Panc1 (cell line): ENCODE measurements at regions not wholly inside any gene's neighbourhood (a gene's known extent, or its start where the extent isn't known, plus 50 kb on each side); places are given as distances from the start of the nearest gene placed in this dataset.

Source experiments
- ATAC-seq: fragments of 200-7000 bp; cut with Tn5 transposase; 2 replicates; pipeline ENCODE4 v1.9.1; 2020; ENCODE audit warnings: mild to moderate bottlenecking, moderate library complexity
- BruUV-seq: library from RNA; stranded (reverse); fragments of 400-500 nt; replicated peaks from 2 replicates; lab custom pipeline; 2021; lab: Mats Ljungman, UMichigan
- CTCF ChIA-PET: fragments of 300-600 bp; sonication (Branson Sonifier 250); formaldehyde crosslinking; loops from one replicate; lab custom pipeline; 2022; ENCODE audit warnings: antibody characterized with exemption; lab: Charles Lee
- POLR2A ChIA-PET: fragments of 300-600 bp; sonication (Branson Sonifier 250); formaldehyde crosslinking; loops from one replicate; lab custom pipeline; 2022; ENCODE audit warnings: antibody characterized with exemption; lab: Charles Lee
- DNase-seq: peaks from one replicate; pipeline ENCODE4 v3.0.0-alpha.2; 2010; ENCODE audit warnings: low read depth, low spot score
- H3K27ac ChIP-seq: 2 replicates; pipeline ENCODE4 v1.5.1; 2011; ENCODE audit warnings: mild to moderate bottlenecking, low read length, inconsistent platforms
- H3K27me3 ChIP-seq: fragments of 200-500 bp; sonication (Bioruptor generic); 2 replicates; pipeline ENCODE4 v1.6.0; 2014; ENCODE audit warnings: low read length, inconsistent platforms; ENCODE audit not compliant: control insufficient read depth, insufficient read depth
- H3K36me3 ChIP-seq: fragments of 200-500 bp; sonication (Bioruptor generic); 2 replicates; pipeline ENCODE4 v1.5.1; 2014; ENCODE audit warnings: inconsistent platforms, mild to moderate bottlenecking, low read length, moderate library complexity; ENCODE audit not compliant: control insufficient read depth, insufficient read depth
- H3K4me1 ChIP-seq: 2 replicates; pipeline ENCODE4 v1.5.1; 2011; ENCODE audit warnings: inconsistent platforms, mild to moderate bottlenecking, low read length, moderate library complexity; ENCODE audit not compliant: control insufficient read depth, insufficient read depth
- H3K4me3 ChIP-seq, 2 experiments: 2 replicates each; pipeline ENCODE4 v1.5.1; 2011 to 2012; ENCODE audit warnings: low read depth in 2 of 2, low read length in 2 of 2, mild to moderate bottlenecking in 2 of 2, inconsistent platforms in 1 of 2, moderate library complexity in 1 of 2
- H3K9me3 ChIP-seq: fragments of 200-500 bp; sonication (Bioruptor generic); 2 replicates; pipeline ENCODE4 v1.5.1; 2014; ENCODE audit warnings: low read depth, mild to moderate bottlenecking, inconsistent platforms, low read length, moderate library complexity; ENCODE audit not compliant: control insufficient read depth, insufficient read depth
- CTCF ChIP-seq: fragments of 450-650 bp; IDR thresholded peaks from 2 replicates; pipeline ENCODE4 v1.5.1; 2017; ENCODE audit warnings: mild to moderate bottlenecking
- POLR2AphosphoS5 ChIP-seq: IDR thresholded peaks from 2 replicates; pipeline ENCODE4 v1.6.1; 2012; ENCODE audit warnings: mild to moderate bottlenecking, low read depth, low read length, moderate library complexity
- SIN3A ChIP-seq: IDR thresholded peaks from 2 replicates; pipeline ENCODE4 v1.6.1; 2012; ENCODE audit warnings: low read depth, mild to moderate bottlenecking, low read length, moderate library complexity, borderline replicate concordance; ENCODE audit not compliant: insufficient read depth
- TCF7L2 ChIP-seq: IDR thresholded peaks from 2 replicates; pipeline ENCODE4 v1.6.1; 2011; ENCODE audit warnings: mild to moderate bottlenecking, low read depth, low read length, inconsistent platforms
- in situ Hi-C: cut with HindIII; loops from 2 replicates; pipeline ENCODE4 v1.10.0; 2016; ENCODE audit warnings: low sequenced_read_pairs, low pct_unique_long_range_greater_than_20kb
- intact Hi-C: fragments of 100-400 bp; cut with micrococcal nuclease; formaldehyde crosslinking; loops from one replicate; pipeline ENCODE4 v1.10.0; 2022; ENCODE audit not compliant: unreplicated experiment
- TF ChIP-seq, protein P1 (sequence below), 2 experiments: IDR thresholded peaks; 2 replicates each; pipeline ENCODE4 v1.6.1; 2011 to 2012; ENCODE audit warnings: low read depth in 2 of 2, control low read depth in 1 of 2, low read length in 1 of 2, mild to moderate bottlenecking in 1 of 2, moderate library complexity in 1 of 2; ENCODE audit not compliant: insufficient read depth in 1 of 2

DNA sequence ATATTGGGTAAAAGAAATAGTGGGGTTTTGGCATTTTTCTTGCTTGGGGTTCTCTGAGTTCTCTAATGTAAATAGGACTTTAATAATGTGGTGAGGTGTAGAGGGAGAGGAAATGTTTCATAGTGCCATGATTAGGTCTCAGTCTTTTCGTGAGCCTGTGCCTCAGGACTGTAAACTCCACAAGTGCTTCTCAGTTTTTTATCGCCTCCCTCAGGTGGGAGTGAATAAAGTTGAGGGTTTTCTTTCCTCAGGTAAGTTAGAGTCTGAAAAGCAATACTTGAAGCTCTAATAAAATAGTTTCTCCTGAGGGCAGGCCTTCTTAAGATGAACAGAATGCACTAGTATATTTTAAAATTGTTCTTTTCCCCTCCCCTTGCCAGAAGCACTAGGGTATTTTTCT is 243.1 kb upstream of the SETBP1 start:
- no peak overlapping the region for H3K27ac ChIP-seq
- TF ChIP-seq, protein P1, sequence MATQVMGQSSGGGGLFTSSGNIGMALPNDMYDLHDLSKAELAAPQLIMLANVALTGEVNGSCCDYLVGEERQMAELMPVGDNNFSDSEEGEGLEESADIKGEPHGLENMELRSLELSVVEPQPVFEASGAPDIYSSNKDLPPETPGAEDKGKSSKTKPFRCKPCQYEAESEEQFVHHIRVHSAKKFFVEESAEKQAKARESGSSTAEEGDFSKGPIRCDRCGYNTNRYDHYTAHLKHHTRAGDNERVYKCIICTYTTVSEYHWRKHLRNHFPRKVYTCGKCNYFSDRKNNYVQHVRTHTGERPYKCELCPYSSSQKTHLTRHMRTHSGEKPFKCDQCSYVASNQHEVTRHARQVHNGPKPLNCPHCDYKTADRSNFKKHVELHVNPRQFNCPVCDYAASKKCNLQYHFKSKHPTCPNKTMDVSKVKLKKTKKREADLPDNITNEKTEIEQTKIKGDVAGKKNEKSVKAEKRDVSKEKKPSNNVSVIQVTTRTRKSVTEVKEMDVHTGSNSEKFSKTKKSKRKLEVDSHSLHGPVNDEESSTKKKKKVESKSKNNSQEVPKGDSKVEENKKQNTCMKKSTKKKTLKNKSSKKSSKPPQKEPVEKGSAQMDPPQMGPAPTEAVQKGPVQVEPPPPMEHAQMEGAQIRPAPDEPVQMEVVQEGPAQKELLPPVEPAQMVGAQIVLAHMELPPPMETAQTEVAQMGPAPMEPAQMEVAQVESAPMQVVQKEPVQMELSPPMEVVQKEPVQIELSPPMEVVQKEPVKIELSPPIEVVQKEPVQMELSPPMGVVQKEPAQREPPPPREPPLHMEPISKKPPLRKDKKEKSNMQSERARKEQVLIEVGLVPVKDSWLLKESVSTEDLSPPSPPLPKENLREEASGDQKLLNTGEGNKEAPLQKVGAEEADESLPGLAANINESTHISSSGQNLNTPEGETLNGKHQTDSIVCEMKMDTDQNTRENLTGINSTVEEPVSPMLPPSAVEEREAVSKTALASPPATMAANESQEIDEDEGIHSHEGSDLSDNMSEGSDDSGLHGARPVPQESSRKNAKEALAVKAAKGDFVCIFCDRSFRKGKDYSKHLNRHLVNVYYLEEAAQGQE (IDR thresholded peaks at IDR 0.05; ENCODE audit: insufficient read depth in 1 of 2, low read depth in 2 of 2, low read length in 1 of 2), result no peak
- TF ChIP-seq TCF7L2, result no peak
- no peak for TF ChIP-seq SIN3A
- no peak for TF ChIP-seq CTCF
- TF ChIP-seq POLR2AphosphoS5, result no peak
- POLR2A ChIA-PET, result no interaction called here
- no TSS peak for BruUV-seq
- DNase-seq, result no peak
- in situ Hi-C loops, result no loop called here
- intact Hi-C loops, result no loop called here
- ATAC-seq, result no peak
- no peaks in the 10 kb centered on the region for H3K9me3 ChIP-seq
- CTCF ChIA-PET, result no interaction called here
- H3K4me3 ChIP-seq, result no peak overlapping the region
- no peaks in the 10 kb centered on the region for H3K36me3 ChIP-seq
- H3K27me3 ChIP-seq, result no peaks in the 10 kb centered on the region
- H3K4me1 ChIP-seq, result no peaks in the 10 kb centered on the region

- ChIA-PET CTCF (no interaction called here), POLR2A (no interaction called here)
- ATAC-seq, result no peak
These were observed 230.5 kb upstream of the SETBP1 start for GRCh38 chr18:44450226-44450625.

More at GRCh38 chr18:44450226-44450625, 230.5 kb upstream of the SETBP1 start:
- in situ Hi-C loops (no loop called here), intact Hi-C loops (no loop called here)
- no peaks in the 10 kb centered on the region for H3K27me3 ChIP-seq
- TF ChIP-seq SIN3A (no peak), CTCF (no peak), TCF7L2 (no peak), POLR2AphosphoS5 (no peak)
- TF ChIP-seq, protein P1 (IDR thresholded peaks at IDR 0.05; ENCODE audit: insufficient read depth in 1 of 2, low read depth in 2 of 2, low read length in 1 of 2), result no peak
- H3K4me1 ChIP-seq, result no peaks in the 10 kb centered on the region
- no peaks in the 10 kb centered on the region for H3K36me3 ChIP-seq
- no peak overlapping the region for H3K27ac ChIP-seq
- no peak overlapping the region for H3K4me3 ChIP-seq
- no TSS peak for BruUV-seq
- H3K9me3 ChIP-seq, result no peaks in the 10 kb centered on the region
- DNase-seq, result no peak
